H9 (cell line): ENCODE measurements at regions not wholly inside any gene's neighbourhood (a gene's known extent, or its start where the extent isn't known, plus 50 kb on each side); places are given as distances from the start of the nearest gene placed in this dataset.

ENCODE experiments used
- DNase-seq: peaks from one replicate; pipeline ENCODE4 v3.0.0-alpha.2; 2017
- H2AFZ ChIP-seq: one replicate; pipeline ENCODE4 v1.6.1; 2013; ENCODE audit warnings: mild to moderate bottlenecking, low read length, control low read depth, moderate library complexity
- H2AK5ac ChIP-seq: 2 replicates; pipeline ENCODE4 v1.6.1; 2013; ENCODE audit warnings: low read length, control low read depth, mixed read lengths; ENCODE audit not compliant: insufficient read length
- H2BK120ac ChIP-seq: one replicate; pipeline ENCODE4 v1.6.1; 2013; ENCODE audit warnings: low read depth, mild to moderate bottlenecking, low read length, control low read depth, inconsistent platforms; ENCODE audit not compliant: poor library complexity, severe bottlenecking
- H2BK12ac ChIP-seq: 2 replicates; pipeline ENCODE4 v1.6.1; 2013; ENCODE audit warnings: low read length, control low read depth, mixed read lengths, low read depth; ENCODE audit not compliant: insufficient read length
- H2BK15ac ChIP-seq: 2 replicates; pipeline ENCODE4 v1.6.1; 2013; ENCODE audit warnings: low read depth, low read length, control low read depth
- H2BK20ac ChIP-seq: one replicate; pipeline ENCODE4 v1.6.1; 2013; ENCODE audit warnings: low read depth, mild to moderate bottlenecking, low read length, control low read depth, inconsistent platforms; ENCODE audit not compliant: poor library complexity, severe bottlenecking
- H2BK5ac ChIP-seq: 2 replicates; pipeline ENCODE4 v1.6.1; 2013; ENCODE audit warnings: low read length, control low read depth, mixed read lengths; ENCODE audit not compliant: insufficient read length
- H3K14ac ChIP-seq: 2 replicates; pipeline ENCODE4 v1.6.1; 2013; ENCODE audit warnings: low read length, control low read depth; ENCODE audit not compliant: insufficient read depth
- H3K18ac ChIP-seq: 2 replicates; pipeline ENCODE4 v1.6.1; 2013; ENCODE audit warnings: low read depth, mild to moderate bottlenecking, mixed read lengths, low read length, control low read depth; ENCODE audit not compliant: insufficient read length
- H3K23ac ChIP-seq: 2 replicates; pipeline ENCODE4 v1.6.1; 2013; ENCODE audit warnings: low read length, control low read depth, mixed read lengths, low read depth; ENCODE audit not compliant: insufficient read length
- H3K23me2 ChIP-seq: 2 replicates; pipeline ENCODE4 v1.6.1; 2013; ENCODE audit warnings: low read depth, mild to moderate bottlenecking, mixed read lengths, low read length, control low read depth; ENCODE audit not compliant: insufficient read length, poor library complexity, severe bottlenecking
- H3K27ac ChIP-seq: 2 replicates; pipeline ENCODE4 v1.5.1; 2013; ENCODE audit warnings: low read length, control low read depth, mixed read lengths, low read depth; ENCODE audit not compliant: insufficient read length
- H3K27me3 ChIP-seq: 2 replicates; pipeline ENCODE4 v1.6.1; 2013; ENCODE audit warnings: low read length, control low read depth, inconsistent platforms; ENCODE audit not compliant: insufficient read depth
- H3K4ac ChIP-seq: 2 replicates; pipeline ENCODE4 v1.6.1; 2013; ENCODE audit warnings: low read depth, mild to moderate bottlenecking, control low read depth, inconsistent platforms, low read length, moderate library complexity
- H3K4me1 ChIP-seq: 2 replicates; pipeline ENCODE4 v1.6.1; 2013; ENCODE audit warnings: low read length, control low read depth, inconsistent platforms; ENCODE audit not compliant: insufficient read depth
- H3K4me2 ChIP-seq: 2 replicates; pipeline ENCODE4 v1.6.1; 2013; ENCODE audit warnings: low read length, control low read depth, mixed read lengths; ENCODE audit not compliant: insufficient read length, insufficient read depth
- H3K56ac ChIP-seq: 2 replicates; pipeline ENCODE4 v1.6.1; 2013; ENCODE audit warnings: low read depth, mild to moderate bottlenecking, mixed read lengths, low read length, control low read depth; ENCODE audit not compliant: insufficient read length
- H3K79me1 ChIP-seq: 2 replicates; pipeline ENCODE4 v1.6.1; 2013; ENCODE audit warnings: low read depth, mild to moderate bottlenecking, moderate library complexity, low read length, control low read depth, inconsistent platforms; ENCODE audit not compliant: insufficient read depth, poor library complexity, severe bottlenecking
- H3K79me2 ChIP-seq: 2 replicates; pipeline ENCODE4 v1.6.1; 2013; ENCODE audit warnings: low read length, control low read depth, inconsistent platforms; ENCODE audit not compliant: insufficient read depth
- H3K9ac ChIP-seq: 2 replicates; pipeline ENCODE4 v1.6.1; 2013; ENCODE audit warnings: low read length, control low read depth, mixed read lengths; ENCODE audit not compliant: insufficient read length; ENCODE audit errors: extremely low read depth
- H3K9me3 ChIP-seq: one replicate; pipeline ENCODE4 v1.6.1; 2013; ENCODE audit warnings: low read depth, low read length, inconsistent platforms; ENCODE audit not compliant: control insufficient read depth
- H3T11ph ChIP-seq: one replicate; pipeline ENCODE4 v1.6.1; 2013; ENCODE audit warnings: mild to moderate bottlenecking, low read length, control low read depth, inconsistent platforms
- H4K20me1 ChIP-seq: one replicate; pipeline ENCODE4 v1.6.1; 2013; ENCODE audit not compliant: control insufficient read depth, insufficient read length, insufficient read depth
- H4K5ac ChIP-seq: 2 replicates; pipeline ENCODE4 v1.6.1; 2013; ENCODE audit warnings: low read depth, mild to moderate bottlenecking, mixed read lengths, low read length, control low read depth; ENCODE audit not compliant: insufficient read length
- H4K8ac ChIP-seq: replicated peaks from 2 replicates; pipeline ENCODE4 v1.6.1; 2013; ENCODE audit warnings: low read length, control low read depth, mixed read lengths, low read depth; ENCODE audit not compliant: insufficient read length
- H4K91ac ChIP-seq: 2 replicates; pipeline ENCODE4 v1.6.1; 2013; ENCODE audit warnings: low read depth, mild to moderate bottlenecking, moderate library complexity, mixed read lengths, low read length, control low read depth; ENCODE audit not compliant: insufficient read length
- H3K27ac Mint-ChIP-seq, 3 experiments: 2 replicates in 2 of 3; 3 replicates in 1 of 3; pipeline ENCODE4 v1.8.0; 2020 to 2021; ENCODE audit warnings: mixed read lengths in 3 of 3, mild to moderate bottlenecking in 1 of 3, moderate library complexity in 1 of 3
- H3K27me3 Mint-ChIP-seq: 2 replicates; pipeline ENCODE4 v1.8.0; 2021; ENCODE audit warnings: low read depth, mild to moderate bottlenecking, moderate library complexity, mixed read lengths
- H3K36me3 Mint-ChIP-seq, 3 experiments: 2 replicates in 2 of 3; 3 replicates in 1 of 3; pipeline ENCODE4 v1.8.0; 2020 to 2021; ENCODE audit warnings: low read depth in 3 of 3, mixed read lengths in 3 of 3; ENCODE audit not compliant: insufficient read depth in 1 of 3
- H3K4me1 Mint-ChIP-seq, 2 experiments: 2 replicates each; pipeline ENCODE4 v1.8.0; 2020; ENCODE audit warnings: mixed read lengths in 2 of 2
- H3K4me3 Mint-ChIP-seq, 2 experiments: 2 replicates in 1 of 2; 3 replicates in 1 of 2; pipeline ENCODE4 v1.8.0; 2020 to 2021; ENCODE audit warnings: mild to moderate bottlenecking in 2 of 2, mixed read lengths in 2 of 2, moderate library complexity in 1 of 2
- H3K9me3 Mint-ChIP-seq, 2 experiments: 2 replicates in 1 of 2; 3 replicates in 1 of 2; pipeline ENCODE4 v1.8.0; 2020; ENCODE audit warnings: mild to moderate bottlenecking in 2 of 2, mixed read lengths in 2 of 2, moderate library complexity in 1 of 2
- WGBS: extraction: QIAGEN DNeasy Blood & Tissue Kit; methylation state at CpG from one replicate; pipeline ENCODE4 v1.1.7; 2013; ENCODE audit warnings: missing lambda C conversion rate, low lambda C conversion rate, mixed read lengths; ENCODE audit not compliant: insufficient read length; ENCODE audit errors: extremely low coverage; 5-methylcytosine and 5-hydroxymethylcytosine counted together
- TF ChIP-seq, protein P1 (sequence below): fragments of 200-600 bp; sonication (generic); conservative IDR thresholded peaks from 3 replicates; pipeline ENCODE4 v1.8.0; 2021; ENCODE audit warnings: antibody characterized with exemption, mild to moderate bottlenecking

- Histone ChIP-seq H2BK20ac (no peak overlapping the region), H2BK120ac (no peak overlapping the region), H2AK5ac (no peak overlapping the region), H3K79me1 (no peaks in the 10 kb centered on the region), H4K91ac (no peak overlapping the region), H2BK5ac (no peak overlapping the region), H3K9me3 (no peaks in the 10 kb centered on the region), H3K9ac (no peak overlapping the region), H2BK15ac (no peak overlapping the region), H4K20me1 (no peaks in the 10 kb centered on the region), H3K4ac (no peak overlapping the region), H3T11ph (no peak overlapping the region), H3K4me1 (peaks cover 3% of the 10 kb centered on the region; the same call in 1 of the 2 replicates), H2AFZ (peak overlapping the region; percentile 8), H4K5ac (no peak overlapping the region), H3K79me2 (no peaks in the 10 kb centered on the region), H3K56ac (no peak overlapping the region), H3K4me2 (no peak overlapping the region), H4K8ac (no peak overlapping the region), H3K14ac (no peak overlapping the region), H3K23ac (no peak overlapping the region), H3K23me2 (no peaks in the 10 kb centered on the region), H3K27me3 (no peaks in the 10 kb centered on the region), H3K27ac (no peak overlapping the region), H3K18ac (no peak overlapping the region), H2BK12ac (no peak overlapping the region)
- TF ChIP-seq, protein P1, sequence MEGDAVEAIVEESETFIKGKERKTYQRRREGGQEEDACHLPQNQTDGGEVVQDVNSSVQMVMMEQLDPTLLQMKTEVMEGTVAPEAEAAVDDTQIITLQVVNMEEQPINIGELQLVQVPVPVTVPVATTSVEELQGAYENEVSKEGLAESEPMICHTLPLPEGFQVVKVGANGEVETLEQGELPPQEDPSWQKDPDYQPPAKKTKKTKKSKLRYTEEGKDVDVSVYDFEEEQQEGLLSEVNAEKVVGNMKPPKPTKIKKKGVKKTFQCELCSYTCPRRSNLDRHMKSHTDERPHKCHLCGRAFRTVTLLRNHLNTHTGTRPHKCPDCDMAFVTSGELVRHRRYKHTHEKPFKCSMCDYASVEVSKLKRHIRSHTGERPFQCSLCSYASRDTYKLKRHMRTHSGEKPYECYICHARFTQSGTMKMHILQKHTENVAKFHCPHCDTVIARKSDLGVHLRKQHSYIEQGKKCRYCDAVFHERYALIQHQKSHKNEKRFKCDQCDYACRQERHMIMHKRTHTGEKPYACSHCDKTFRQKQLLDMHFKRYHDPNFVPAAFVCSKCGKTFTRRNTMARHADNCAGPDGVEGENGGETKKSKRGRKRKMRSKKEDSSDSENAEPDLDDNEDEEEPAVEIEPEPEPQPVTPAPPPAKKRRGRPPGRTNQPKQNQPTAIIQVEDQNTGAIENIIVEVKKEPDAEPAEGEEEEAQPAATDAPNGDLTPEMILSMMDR, result no peak
- H3K4me3 Mint-ChIP-seq, result no peak overlapping the region
- no peaks in the 10 kb centered on the region; the same call in 1 of the 2 replicates for H3K27me3 Mint-ChIP-seq
- H3K4me1 Mint-ChIP-seq, result peaks cover 14 to 15% of the 10 kb centered on the region in 2 experiments
- H3K27ac Mint-ChIP-seq, result no peak overlapping the region; a peak in 1 of 7 replicates
- no peaks in the 10 kb centered on the region for H3K36me3 Mint-ChIP-seq
- no peak for DNase-seq
- no CpG with 5 or more reads among the region's 4 CpGs for WGBS
- peaks cover 0 to 3% of the 10 kb centered on the region in 2 experiments; a peak in 1 of 5 replicates for H3K9me3 Mint-ChIP-seq
These were observed 51.5 kb upstream of the AGTR1 start for GRCh38 chr3:148646126-148646665.
